Panc1 (cell line): ENCODE measurements at regions not wholly inside any gene's neighbourhood (a gene's known extent, or its start where the extent isn't known, plus 50 kb on each side); places are given as distances from the start of the nearest gene placed in this dataset.

ENCODE experiments used
- ATAC-seq: fragments of 200-7000 bp; cut with Tn5 transposase; 2 replicates; pipeline ENCODE4 v1.9.1; 2020; ENCODE audit warnings: mild to moderate bottlenecking, moderate library complexity
- BruUV-seq: library from RNA; stranded (reverse); fragments of 400-500 nt; replicated peaks from 2 replicates; lab custom pipeline; 2021; lab: Mats Ljungman, UMichigan
- CTCF ChIA-PET: fragments of 300-600 bp; sonication (Branson Sonifier 250); formaldehyde crosslinking; loops from one replicate; lab custom pipeline; 2022; ENCODE audit warnings: antibody characterized with exemption; lab: Charles Lee
- POLR2A ChIA-PET: fragments of 300-600 bp; sonication (Branson Sonifier 250); formaldehyde crosslinking; loops from one replicate; lab custom pipeline; 2022; ENCODE audit warnings: antibody characterized with exemption; lab: Charles Lee
- DNase-seq: peaks from one replicate; pipeline ENCODE4 v3.0.0-alpha.2; 2010; ENCODE audit warnings: low read depth, low spot score
- H3K27ac ChIP-seq: 2 replicates; pipeline ENCODE4 v1.5.1; 2011; ENCODE audit warnings: mild to moderate bottlenecking, low read length, inconsistent platforms
- H3K27me3 ChIP-seq: fragments of 200-500 bp; sonication (Bioruptor generic); 2 replicates; pipeline ENCODE4 v1.6.0; 2014; ENCODE audit warnings: low read length, inconsistent platforms; ENCODE audit not compliant: control insufficient read depth, insufficient read depth
- H3K36me3 ChIP-seq: fragments of 200-500 bp; sonication (Bioruptor generic); 2 replicates; pipeline ENCODE4 v1.5.1; 2014; ENCODE audit warnings: inconsistent platforms, mild to moderate bottlenecking, low read length, moderate library complexity; ENCODE audit not compliant: control insufficient read depth, insufficient read depth
- H3K4me1 ChIP-seq: 2 replicates; pipeline ENCODE4 v1.5.1; 2011; ENCODE audit warnings: inconsistent platforms, mild to moderate bottlenecking, low read length, moderate library complexity; ENCODE audit not compliant: control insufficient read depth, insufficient read depth
- H3K4me3 ChIP-seq, 2 experiments: 2 replicates each; pipeline ENCODE4 v1.5.1; 2011 to 2012; ENCODE audit warnings: low read depth in 2 of 2, low read length in 2 of 2, mild to moderate bottlenecking in 2 of 2, inconsistent platforms in 1 of 2, moderate library complexity in 1 of 2
- H3K9me3 ChIP-seq: fragments of 200-500 bp; sonication (Bioruptor generic); 2 replicates; pipeline ENCODE4 v1.5.1; 2014; ENCODE audit warnings: low read depth, mild to moderate bottlenecking, inconsistent platforms, low read length, moderate library complexity; ENCODE audit not compliant: control insufficient read depth, insufficient read depth
- POLR2AphosphoS5 ChIP-seq: IDR thresholded peaks from 2 replicates; pipeline ENCODE4 v1.6.1; 2012; ENCODE audit warnings: mild to moderate bottlenecking, low read depth, low read length, moderate library complexity
- SIN3A ChIP-seq: IDR thresholded peaks from 2 replicates; pipeline ENCODE4 v1.6.1; 2012; ENCODE audit warnings: low read depth, mild to moderate bottlenecking, low read length, moderate library complexity, borderline replicate concordance; ENCODE audit not compliant: insufficient read depth
- TCF7L2 ChIP-seq: IDR thresholded peaks from 2 replicates; pipeline ENCODE4 v1.6.1; 2011; ENCODE audit warnings: mild to moderate bottlenecking, low read depth, low read length, inconsistent platforms
- in situ Hi-C: cut with HindIII; loops from 2 replicates; pipeline ENCODE4 v1.10.0; 2016; ENCODE audit warnings: low sequenced_read_pairs, low pct_unique_long_range_greater_than_20kb
- intact Hi-C: fragments of 100-400 bp; cut with micrococcal nuclease; formaldehyde crosslinking; loops from one replicate; pipeline ENCODE4 v1.10.0; 2022; ENCODE audit not compliant: unreplicated experiment
- TF ChIP-seq, protein P1 (sequence below), 2 experiments: IDR thresholded peaks; 2 replicates each; pipeline ENCODE4 v1.6.1; 2011 to 2012; ENCODE audit warnings: low read depth in 2 of 2, control low read depth in 1 of 2, low read length in 1 of 2, mild to moderate bottlenecking in 1 of 2, moderate library complexity in 1 of 2; ENCODE audit not compliant: insufficient read depth in 1 of 2
- TF ChIP-seq, protein P2 (sequence below): fragments of 450-650 bp; IDR thresholded peaks from 2 replicates; pipeline ENCODE4 v1.5.1; 2017; ENCODE audit warnings: mild to moderate bottlenecking

- intact Hi-C loops: no loop called here
- BruUV-seq: no TSS peak
- H3K27ac ChIP-seq: no peak overlapping the region
- H3K4me1 ChIP-seq: peaks cover 8% of the 10 kb centered on the region; the same call in 1 of the 2 replicates
- H3K4me3 ChIP-seq: no peak overlapping the region
- POLR2A ChIA-PET: no interaction called here
- no peak; the same call in 1 of the 2 replicates for ATAC-seq
- DNase-seq: no peak
- H3K36me3 ChIP-seq: no peaks in the 10 kb centered on the region
- no peaks in the 10 kb centered on the region for H3K9me3 ChIP-seq
- no peaks in the 10 kb centered on the region; the same call in 1 of the 2 replicates for H3K27me3 ChIP-seq
- TF ChIP-seq POLR2AphosphoS5: no peak
- TF ChIP-seq, protein P1, sequence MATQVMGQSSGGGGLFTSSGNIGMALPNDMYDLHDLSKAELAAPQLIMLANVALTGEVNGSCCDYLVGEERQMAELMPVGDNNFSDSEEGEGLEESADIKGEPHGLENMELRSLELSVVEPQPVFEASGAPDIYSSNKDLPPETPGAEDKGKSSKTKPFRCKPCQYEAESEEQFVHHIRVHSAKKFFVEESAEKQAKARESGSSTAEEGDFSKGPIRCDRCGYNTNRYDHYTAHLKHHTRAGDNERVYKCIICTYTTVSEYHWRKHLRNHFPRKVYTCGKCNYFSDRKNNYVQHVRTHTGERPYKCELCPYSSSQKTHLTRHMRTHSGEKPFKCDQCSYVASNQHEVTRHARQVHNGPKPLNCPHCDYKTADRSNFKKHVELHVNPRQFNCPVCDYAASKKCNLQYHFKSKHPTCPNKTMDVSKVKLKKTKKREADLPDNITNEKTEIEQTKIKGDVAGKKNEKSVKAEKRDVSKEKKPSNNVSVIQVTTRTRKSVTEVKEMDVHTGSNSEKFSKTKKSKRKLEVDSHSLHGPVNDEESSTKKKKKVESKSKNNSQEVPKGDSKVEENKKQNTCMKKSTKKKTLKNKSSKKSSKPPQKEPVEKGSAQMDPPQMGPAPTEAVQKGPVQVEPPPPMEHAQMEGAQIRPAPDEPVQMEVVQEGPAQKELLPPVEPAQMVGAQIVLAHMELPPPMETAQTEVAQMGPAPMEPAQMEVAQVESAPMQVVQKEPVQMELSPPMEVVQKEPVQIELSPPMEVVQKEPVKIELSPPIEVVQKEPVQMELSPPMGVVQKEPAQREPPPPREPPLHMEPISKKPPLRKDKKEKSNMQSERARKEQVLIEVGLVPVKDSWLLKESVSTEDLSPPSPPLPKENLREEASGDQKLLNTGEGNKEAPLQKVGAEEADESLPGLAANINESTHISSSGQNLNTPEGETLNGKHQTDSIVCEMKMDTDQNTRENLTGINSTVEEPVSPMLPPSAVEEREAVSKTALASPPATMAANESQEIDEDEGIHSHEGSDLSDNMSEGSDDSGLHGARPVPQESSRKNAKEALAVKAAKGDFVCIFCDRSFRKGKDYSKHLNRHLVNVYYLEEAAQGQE (IDR thresholded peaks at IDR 0.05; ENCODE audit: insufficient read depth in 1 of 2, low read depth in 2 of 2, low read length in 1 of 2): no peak
- no peak for TF ChIP-seq TCF7L2
- TF ChIP-seq SIN3A: no peak
- TF ChIP-seq, protein P2, sequence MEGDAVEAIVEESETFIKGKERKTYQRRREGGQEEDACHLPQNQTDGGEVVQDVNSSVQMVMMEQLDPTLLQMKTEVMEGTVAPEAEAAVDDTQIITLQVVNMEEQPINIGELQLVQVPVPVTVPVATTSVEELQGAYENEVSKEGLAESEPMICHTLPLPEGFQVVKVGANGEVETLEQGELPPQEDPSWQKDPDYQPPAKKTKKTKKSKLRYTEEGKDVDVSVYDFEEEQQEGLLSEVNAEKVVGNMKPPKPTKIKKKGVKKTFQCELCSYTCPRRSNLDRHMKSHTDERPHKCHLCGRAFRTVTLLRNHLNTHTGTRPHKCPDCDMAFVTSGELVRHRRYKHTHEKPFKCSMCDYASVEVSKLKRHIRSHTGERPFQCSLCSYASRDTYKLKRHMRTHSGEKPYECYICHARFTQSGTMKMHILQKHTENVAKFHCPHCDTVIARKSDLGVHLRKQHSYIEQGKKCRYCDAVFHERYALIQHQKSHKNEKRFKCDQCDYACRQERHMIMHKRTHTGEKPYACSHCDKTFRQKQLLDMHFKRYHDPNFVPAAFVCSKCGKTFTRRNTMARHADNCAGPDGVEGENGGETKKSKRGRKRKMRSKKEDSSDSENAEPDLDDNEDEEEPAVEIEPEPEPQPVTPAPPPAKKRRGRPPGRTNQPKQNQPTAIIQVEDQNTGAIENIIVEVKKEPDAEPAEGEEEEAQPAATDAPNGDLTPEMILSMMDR: no peak
- CTCF ChIA-PET: no interaction called here
- in situ Hi-C loops: no loop called here
Observed at GRCh38 chr18:79587226-79587741, 92.3 kb upstream of the CTDP1 start.

- Histone ChIP-seq H3K4me1 (peaks cover 8% of the 10 kb centered on the region; the same call in 1 of the 2 replicates), H3K27ac (no peak overlapping the region), H3K36me3 (no peaks in the 10 kb centered on the region), H3K9me3 (no peaks in the 10 kb centered on the region), H3K4me3 (no peak overlapping the region), H3K27me3 (peaks cover 4% of the 10 kb centered on the region)
- TF ChIP-seq SIN3A (no peak), TCF7L2 (no peak), POLR2AphosphoS5 (no peak)
- TF ChIP-seq, protein P1 (IDR thresholded peaks at IDR 0.05; ENCODE audit: insufficient read depth in 1 of 2, low read depth in 2 of 2, low read length in 1 of 2): no peak
- no peak for ATAC-seq
- in situ Hi-C loops (no loop called here), intact Hi-C loops (no loop called here)
- POLR2A ChIA-PET: no interaction called here
- BruUV-seq: no TSS peak
- CTCF ChIA-PET: no interaction called here
- no peak for DNase-seq
Observed at GRCh38 chr18:79587779-79588635, 91.6 kb upstream of the CTDP1 start.
